ENCODE measurements at regions not wholly inside any gene's neighbourhood (a gene's known extent, or its start where the extent isn't known, plus 50 kb on each side); places are given as distances from the start of the nearest gene placed in this dataset.

DNA sequence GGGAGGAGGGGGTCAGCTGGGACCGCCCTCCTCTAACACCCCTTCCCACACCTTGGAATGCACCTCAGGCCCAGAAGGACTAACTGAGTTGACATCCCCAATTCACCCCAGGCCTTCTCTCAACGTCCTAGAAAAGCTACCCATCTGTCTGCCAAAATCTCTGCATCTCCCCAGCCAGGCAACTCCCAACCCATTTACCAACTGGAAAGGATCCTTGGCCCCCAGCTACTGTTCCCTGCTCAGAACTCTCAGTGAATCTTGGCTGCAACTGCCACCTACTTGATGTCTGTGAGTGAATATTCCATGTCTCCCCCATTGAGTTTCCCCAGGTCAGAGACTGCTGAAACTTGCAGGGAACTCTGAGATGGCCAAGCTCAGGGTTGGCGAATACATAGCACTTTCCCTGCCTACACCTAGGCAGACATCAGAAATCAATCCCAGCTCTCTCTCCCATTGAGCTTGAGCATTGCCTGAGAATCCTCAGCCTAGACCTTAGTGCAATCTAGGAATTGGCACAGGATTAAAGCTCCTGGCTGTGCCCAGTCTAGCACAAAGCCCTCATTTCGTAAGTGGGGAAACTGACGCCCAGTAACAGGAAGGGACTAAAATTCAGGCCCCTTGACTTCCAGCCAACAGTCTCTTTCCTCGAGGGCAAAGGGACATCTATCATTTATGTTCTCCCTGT, 71.9 kb upstream of the NCOR2 start:
- ChIA-PET SMC1A (ENCODE audit: uncharacterized antibody, unreplicated experiment) (no interaction called here), CTCF (interaction anchor here (0.6 kb wide), 1 partner anchor 869 kb away, joined by 3 read pairs; no protein-coding TSS in a partner anchor), RAD21 (ENCODE audit: unreplicated experiment) (no interaction called here), POLR2A (interaction anchor here (0.5 kb wide), 1 partner anchor 16 kb away, joined by 4 read pairs; no protein-coding TSS in a partner anchor)
- no peak for TF ChIP-seq FOS (IDR thresholded peaks at IDR 0.05; ENCODE audit: borderline replicate concordance, extremely low read depth, insufficient read length)
- no peak for TF ChIP-seq SPI1 (IDR thresholded peaks at IDR 0.05; ENCODE audit: borderline replicate concordance, insufficient read depth, low read depth, low read length)
- no peak for TF ChIP-seq ZZZ3 (IDR thresholded peaks at IDR 0.05; ENCODE audit: control insufficient read depth, insufficient read length, low read depth)
- TF ChIP-seq, protein P1, sequence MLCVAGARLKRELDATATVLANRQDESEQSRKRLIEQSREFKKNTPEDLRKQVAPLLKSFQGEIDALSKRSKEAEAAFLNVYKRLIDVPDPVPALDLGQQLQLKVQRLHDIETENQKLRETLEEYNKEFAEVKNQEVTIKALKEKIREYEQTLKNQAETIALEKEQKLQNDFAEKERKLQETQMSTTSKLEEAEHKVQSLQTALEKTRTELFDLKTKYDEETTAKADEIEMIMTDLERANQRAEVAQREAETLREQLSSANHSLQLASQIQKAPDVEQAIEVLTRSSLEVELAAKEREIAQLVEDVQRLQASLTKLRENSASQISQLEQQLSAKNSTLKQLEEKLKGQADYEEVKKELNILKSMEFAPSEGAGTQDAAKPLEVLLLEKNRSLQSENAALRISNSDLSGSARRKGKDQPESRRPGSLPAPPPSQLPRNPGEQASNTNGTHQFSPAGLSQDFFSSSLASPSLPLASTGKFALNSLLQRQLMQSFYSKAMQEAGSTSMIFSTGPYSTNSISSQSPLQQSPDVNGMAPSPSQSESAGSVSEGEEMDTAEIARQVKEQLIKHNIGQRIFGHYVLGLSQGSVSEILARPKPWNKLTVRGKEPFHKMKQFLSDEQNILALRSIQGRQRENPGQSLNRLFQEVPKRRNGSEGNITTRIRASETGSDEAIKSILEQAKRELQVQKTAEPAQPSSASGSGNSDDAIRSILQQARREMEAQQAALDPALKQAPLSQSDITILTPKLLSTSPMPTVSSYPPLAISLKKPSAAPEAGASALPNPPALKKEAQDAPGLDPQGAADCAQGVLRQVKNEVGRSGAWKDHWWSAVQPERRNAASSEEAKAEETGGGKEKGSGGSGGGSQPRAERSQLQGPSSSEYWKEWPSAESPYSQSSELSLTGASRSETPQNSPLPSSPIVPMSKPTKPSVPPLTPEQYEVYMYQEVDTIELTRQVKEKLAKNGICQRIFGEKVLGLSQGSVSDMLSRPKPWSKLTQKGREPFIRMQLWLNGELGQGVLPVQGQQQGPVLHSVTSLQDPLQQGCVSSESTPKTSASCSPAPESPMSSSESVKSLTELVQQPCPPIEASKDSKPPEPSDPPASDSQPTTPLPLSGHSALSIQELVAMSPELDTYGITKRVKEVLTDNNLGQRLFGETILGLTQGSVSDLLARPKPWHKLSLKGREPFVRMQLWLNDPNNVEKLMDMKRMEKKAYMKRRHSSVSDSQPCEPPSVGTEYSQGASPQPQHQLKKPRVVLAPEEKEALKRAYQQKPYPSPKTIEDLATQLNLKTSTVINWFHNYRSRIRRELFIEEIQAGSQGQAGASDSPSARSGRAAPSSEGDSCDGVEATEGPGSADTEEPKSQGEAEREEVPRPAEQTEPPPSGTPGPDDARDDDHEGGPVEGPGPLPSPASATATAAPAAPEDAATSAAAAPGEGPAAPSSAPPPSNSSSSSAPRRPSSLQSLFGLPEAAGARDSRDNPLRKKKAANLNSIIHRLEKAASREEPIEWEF (IDR thresholded peaks at IDR 0.05; ENCODE audit: insufficient replicate concordance, low read depth, low read length), result no peak
- TF ChIP-seq, protein P2, sequence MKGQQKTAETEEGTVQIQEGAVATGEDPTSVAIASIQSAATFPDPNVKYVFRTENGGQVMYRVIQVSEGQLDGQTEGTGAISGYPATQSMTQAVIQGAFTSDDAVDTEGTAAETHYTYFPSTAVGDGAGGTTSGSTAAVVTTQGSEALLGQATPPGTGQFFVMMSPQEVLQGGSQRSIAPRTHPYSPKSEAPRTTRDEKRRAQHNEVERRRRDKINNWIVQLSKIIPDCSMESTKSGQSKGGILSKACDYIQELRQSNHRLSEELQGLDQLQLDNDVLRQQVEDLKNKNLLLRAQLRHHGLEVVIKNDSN (IDR thresholded peaks at IDR 0.05; ENCODE audit: borderline replicate concordance, extremely low read length, insufficient read depth, low read depth, low read length), result no peak
- TF ChIP-seq SUPT20H (IDR thresholded peaks at IDR 0.05; ENCODE audit: borderline replicate concordance, control insufficient read depth, low read depth, low read length), result no peak
- TF ChIP-seq POLR2A (IDR thresholded peaks at IDR 0.05; ENCODE audit: low read depth, low read length), result no peak
- TF ChIP-seq, protein P3, sequence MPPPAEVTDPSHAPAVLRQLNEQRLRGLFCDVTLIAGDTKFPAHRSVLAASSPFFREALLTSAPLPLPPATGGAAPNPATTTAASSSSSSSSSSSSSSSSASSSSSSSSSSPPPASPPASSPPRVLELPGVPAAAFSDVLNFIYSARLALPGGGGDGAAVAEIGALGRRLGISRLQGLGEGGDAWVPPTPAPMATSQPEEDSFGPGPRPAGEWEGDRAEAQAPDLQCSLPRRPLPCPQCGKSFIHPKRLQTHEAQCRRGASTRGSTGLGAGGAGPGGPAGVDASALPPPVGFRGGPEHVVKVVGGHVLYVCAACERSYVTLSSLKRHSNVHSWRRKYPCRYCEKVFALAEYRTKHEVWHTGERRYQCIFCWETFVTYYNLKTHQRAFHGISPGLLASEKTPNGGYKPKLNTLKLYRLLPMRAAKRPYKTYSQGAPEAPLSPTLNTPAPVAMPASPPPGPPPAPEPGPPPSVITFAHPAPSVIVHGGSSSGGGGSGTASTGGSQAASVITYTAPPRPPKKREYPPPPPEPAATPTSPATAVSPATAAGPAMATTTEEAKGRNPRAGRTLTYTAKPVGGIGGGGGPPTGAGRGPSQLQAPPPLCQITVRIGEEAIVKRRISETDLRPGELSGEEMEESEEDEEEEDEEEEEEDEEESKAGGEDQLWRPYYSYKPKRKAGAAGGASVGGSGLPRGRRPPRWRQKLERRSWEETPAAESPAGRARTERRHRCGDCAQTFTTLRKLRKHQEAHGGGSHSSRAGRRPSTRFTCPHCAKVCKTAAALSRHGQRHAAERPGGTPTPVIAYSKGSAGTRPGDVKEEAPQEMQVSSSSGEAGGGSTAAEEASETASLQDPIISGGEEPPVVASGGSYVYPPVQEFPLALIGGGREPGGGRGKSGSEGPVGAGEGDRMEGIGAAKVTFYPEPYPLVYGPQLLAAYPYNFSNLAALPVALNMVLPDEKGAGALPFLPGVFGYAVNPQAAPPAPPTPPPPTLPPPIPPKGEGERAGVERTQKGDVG (CRISPR knock-in tag; IDR thresholded peaks at IDR 0.05), result no peak
- no peak for TF ChIP-seq MEF2A (IDR thresholded peaks at IDR 0.05; ENCODE audit: insufficient read depth, low read depth, low read length)
- TF ChIP-seq STAT3 (IDR thresholded peaks at IDR 0.05; ENCODE audit: low read depth, low read length), result no peak
- no peak for TF ChIP-seq DPF2 (IDR thresholded peaks at IDR 0.05)
- TF ChIP-seq ZNF622 (IDR thresholded peaks at IDR 0.05), result no peak
- no peak for TF ChIP-seq BRCA1 (IDR thresholded peaks at IDR 0.05; ENCODE audit: low read depth, low read length)
- TF ChIP-seq RAD51 (IDR thresholded peaks at IDR 0.05), result no peak
- WGBS (ENCODE audit: insufficient coverage, insufficient replicate concordance, low lambda C conversion rate, missing lambda C conversion rate), result 27% methylated on average over 6 of the region's 6 CpGs
- no peak overlapping the region for H2AFZ ChIP-seq (ENCODE audit: control insufficient read depth, low read depth, low read length)
- DNase-seq (ENCODE audit: low read depth, low spot score) (no peak), FAIRE-seq (no peak), ATAC-seq (no peak)
- H3K27ac ChIP-seq (ENCODE audit: control insufficient read depth, insufficient read depth), result no peak overlapping the region
- intact Hi-C loops (cut with micrococcal nuclease; ENCODE audit: unreplicated experiment), result no loop called here
- H3K36me3 ChIP-seq (ENCODE audit: control insufficient read depth in 2 of 2, insufficient read depth in 2 of 2, low read length in 1 of 2), result no peaks in the 10 kb centered on the region
- H3K27me3 ChIP-seq (replicated peaks in 1 of 2; ENCODE audit: control insufficient read depth in 2 of 2, insufficient read depth in 2 of 2, low read length in 1 of 2), result peaks cover 0 to 2% of the 10 kb centered on the region in 2 experiments; a peak in 2 of 4 replicates
- no peaks in the 10 kb centered on the region; the same call in 2 of the 3 replicates for H3K9me3 ChIP-seq (replicated peaks; ENCODE audit: control insufficient read depth, insufficient read depth, low read length)
- H3K4me3 ChIP-seq, result no peak overlapping the region
- no peaks in the 10 kb centered on the region for H4K20me1 ChIP-seq (ENCODE audit: control insufficient read depth, insufficient read depth)
- no TSS peak for BruUV-seq (replicated peaks)
- no peaks in the 10 kb centered on the region; the same call in 1 of the 2 replicates for H3K4me1 ChIP-seq (ENCODE audit: control insufficient read depth, insufficient read depth, low read length)
- in situ Hi-C loops (cut with MboI), result no loop called here
- no peak overlapping the region for H3K4me2 ChIP-seq (ENCODE audit: control insufficient read depth, insufficient read depth)
- no peak overlapping the region for H3K9ac ChIP-seq (ENCODE audit: control insufficient read depth, insufficient read depth, low read length)
- no peaks in the 10 kb centered on the region for H3K79me2 ChIP-seq (ENCODE audit: control insufficient read depth, insufficient read depth, low read length)
